ENCODE measurements at regions not wholly inside any gene's neighbourhood (a gene's known extent, or its start where the extent isn't known, plus 50 kb on each side); places are given as distances from the start of the nearest gene placed in this dataset.

GRCh38 chr5:56350011-56350596, 117.0 kb upstream of the ANKRD55 start:
- intact Hi-C loops (cut with DNase I), result no loop called here
- Histone ChIP-seq H3K27ac (peak overlapping the region in 1 of 2 donors; percentile 60), H3K9me3 (peaks cover 0 to 2% of the 10 kb centered on the region in 2 donors), H3K36me3 (no peaks in the 10 kb centered on the region), H3K4me3 (no peak overlapping the region), H3K4me1 (peaks cover 6 to 34% of the 10 kb centered on the region in 2 donors), H3K27me3 (no peaks in the 10 kb centered on the region)
- DNase-seq (no peak), ATAC-seq (peak; percentile 40)
- no peak for TF ChIP-seq CTCF (IDR thresholded peaks at IDR 0.05)

- ATAC-seq (no peak), DNase-seq (no peak)
- Histone ChIP-seq H3K4me3 (no peak overlapping the region), H3K27me3 (no peaks in the 10 kb centered on the region), H3K9me3 (peaks cover 0 to 2% of the 10 kb centered on the region in 2 donors), H3K36me3 (no peaks in the 10 kb centered on the region), H3K4me1 (peaks cover 6 to 34% of the 10 kb centered on the region in 2 donors), H3K27ac (peak overlapping the region in 1 of 2 donors; percentile 60)
- no peak for TF ChIP-seq CTCF (IDR thresholded peaks at IDR 0.05)
- intact Hi-C loops (cut with DNase I), result no loop called here
Measured at GRCh38 chr5:56349461-56349860, 116.3 kb upstream of the ANKRD55 start.

- Histone ChIP-seq H3K4me1 (peaks cover 6 to 34% of the 10 kb centered on the region in 2 donors), H3K4me3 (no peak overlapping the region), H3K27me3 (no peaks in the 10 kb centered on the region), H3K27ac (no peak overlapping the region), H3K36me3 (no peaks in the 10 kb centered on the region), H3K9me3 (peaks cover 0 to 2% of the 10 kb centered on the region in 2 donors)
- ATAC-seq (peak; percentile 74), DNase-seq (peak in 1 of 4 donors; percentile 34)
- no peak for TF ChIP-seq CTCF (IDR thresholded peaks at IDR 0.05)
- intact Hi-C loops (cut with DNase I), result no loop called here
Measured at GRCh38 chr5:56346741-56347535, 113.8 kb upstream of the ANKRD55 start.

- no peaks in the 10 kb centered on the region for H3K27me3 ChIP-seq
- ATAC-seq, result no peak
- H3K9me3 ChIP-seq, result peaks cover 0 to 2% of the 10 kb centered on the region in 2 donors
- peaks cover 6 to 32% of the 10 kb centered on the region in 2 donors for H3K4me1 ChIP-seq
- intact Hi-C loops (cut with DNase I), result no loop called here
- DNase-seq, result no peak
- H3K36me3 ChIP-seq, result no peaks in the 10 kb centered on the region
- no peak overlapping the region for H3K27ac ChIP-seq
- no peak overlapping the region for H3K4me3 ChIP-seq
- TF ChIP-seq CTCF (IDR thresholded peaks at IDR 0.05), result no peak
Measured at GRCh38 chr5:56346044-56346710, 113.0 kb upstream of the ANKRD55 start.

GRCh38 chr5:56345352-56345751, 112.2 kb upstream of the ANKRD55 start:
- Histone ChIP-seq H3K4me3 (no peak overlapping the region), H3K27ac (no peak overlapping the region), H3K4me1 (peaks cover 0 to 25% of the 10 kb centered on the region in 2 donors), H3K36me3 (no peaks in the 10 kb centered on the region), H3K27me3 (no peaks in the 10 kb centered on the region), H3K9me3 (peaks cover 0 to 2% of the 10 kb centered on the region in 2 donors)
- no peak for ATAC-seq
- intact Hi-C loops (cut with DNase I), result no loop called here
- DNase-seq, result no peak
- TF ChIP-seq CTCF (IDR thresholded peaks at IDR 0.05), result no peak

Measured in left lung (tissue), 4 donors.